GM23338 (cell line): ENCODE measurements at regions not wholly inside any gene's neighbourhood (a gene's known extent, or its start where the extent isn't known, plus 50 kb on each side); places are given as distances from the start of the nearest gene placed in this dataset.

Source experiments
- ATAC-seq: fragments of 200-7000 bp; cut with Tn5 transposase; 3 replicates; pipeline ENCODE4 v1.9.1; 2020
- DNase-seq: peaks from one replicate; pipeline ENCODE4 v3.0.0-alpha.2; 2015; ENCODE audit warnings: low spot score
- H2AFZ ChIP-seq: fragments of 200-600 bp; sonication (generic); 2 replicates; pipeline ENCODE4 v1.8.0; 2016; ENCODE audit warnings: antibody characterized with exemption, mild to moderate bottlenecking, moderate library complexity
- H3F3A ChIP-seq: fragments of 200-600 bp; sonication (generic); replicated peaks from 2 replicates; pipeline ENCODE4 v1.8.0; 2017; ENCODE audit warnings: antibody characterized with exemption, mixed run types, low read depth
- H3K27ac ChIP-seq: fragments of 200-600 bp; sonication (generic); 2 replicates; pipeline ENCODE4 v1.6.1; 2016; ENCODE audit warnings: low read depth
- H3K27me3 ChIP-seq: fragments of 200-600 bp; sonication (generic); 2 replicates; pipeline ENCODE4 v1.8.0; 2016; ENCODE audit warnings: mild to moderate bottlenecking, mixed run types, moderate library complexity; ENCODE audit not compliant: insufficient read depth
- H3K36me3 ChIP-seq: fragments of 200-600 bp; sonication (generic); 2 replicates; pipeline ENCODE4 v1.8.0; 2016; ENCODE audit warnings: mild to moderate bottlenecking; ENCODE audit not compliant: insufficient read depth
- H3K4me1 ChIP-seq: fragments of 200-600 bp; sonication (generic); 2 replicates; pipeline ENCODE4 v1.8.0; 2016; ENCODE audit warnings: mild to moderate bottlenecking, moderate library complexity; ENCODE audit not compliant: insufficient read depth
- H3K4me2 ChIP-seq: fragments of 200-600 bp; sonication (generic); 2 replicates; pipeline ENCODE4 v1.7.1; 2017; ENCODE audit warnings: mixed run types
- H3K4me3 ChIP-seq: fragments of 200-600 bp; sonication (generic); 2 replicates; pipeline ENCODE4 v1.6.1; 2016; ENCODE audit warnings: mixed run types
- H3K79me2 ChIP-seq: fragments of 200-600 bp; sonication (generic); replicated peaks from 2 replicates; pipeline ENCODE4 v1.8.0; 2017; ENCODE audit warnings: mild to moderate bottlenecking; ENCODE audit not compliant: insufficient read depth
- H3K9me2 ChIP-seq: fragments of 200-600 bp; sonication (generic); 2 replicates; pipeline ENCODE4 v1.8.0; 2017; ENCODE audit not compliant: insufficient read depth
- H4K20me1 ChIP-seq: fragments of 200-600 bp; sonication (generic); replicated peaks from 2 replicates; pipeline ENCODE4 v1.8.0; 2017; ENCODE audit warnings: mild to moderate bottlenecking; ENCODE audit not compliant: insufficient read depth
- H3K27ac Mint-ChIP-seq: 2 replicates; pipeline ENCODE4 v1.8.0; 2020; ENCODE audit warnings: inconsistent platforms, mild to moderate bottlenecking, moderate library complexity, mixed read lengths
- H3K27me3 Mint-ChIP-seq: 3 replicates; pipeline ENCODE4 v1.8.0; 2022; ENCODE audit warnings: low read depth, mild to moderate bottlenecking, moderate library complexity, mixed read lengths, inconsistent platforms; ENCODE audit not compliant: insufficient read depth, poor library complexity
- H3K36me3 Mint-ChIP-seq: 3 replicates; pipeline ENCODE4 v1.8.0; 2021; ENCODE audit warnings: low read depth, mild to moderate bottlenecking, inconsistent platforms, moderate library complexity, mixed read lengths
- H3K4me1 Mint-ChIP-seq: 3 replicates; pipeline ENCODE4 v1.8.0; 2020; ENCODE audit warnings: mild to moderate bottlenecking, inconsistent platforms, mixed read lengths
- H3K4me3 Mint-ChIP-seq: 3 replicates; pipeline ENCODE4 v1.8.0; 2021; ENCODE audit warnings: moderate library complexity, mild to moderate bottlenecking, inconsistent platforms, mixed read lengths
- H3K9me3 Mint-ChIP-seq: 3 replicates; pipeline ENCODE4 v1.8.0; 2020; ENCODE audit warnings: moderate library complexity, mild to moderate bottlenecking, inconsistent platforms, mixed read lengths
- CREB1 ChIP-seq: fragments of 250-450 bp; sonication (Bioruptor Pico); IDR thresholded peaks from 2 replicates; pipeline ENCODE4 v1.5.0; 2020; ENCODE audit warnings: low read depth, mild to moderate bottlenecking, moderate library complexity
- EZH2phosphoT487 ChIP-seq: fragments of 200-600 bp; sonication (generic); IDR thresholded peaks from one replicate; pipeline ENCODE4 v1.8.1; 2018; ENCODE audit warnings: antibody characterized with exemption; ENCODE audit not compliant: unreplicated experiment
- JUNB ChIP-seq: IDR thresholded peaks from one replicate; pipeline ENCODE4 v1.6.1; 2016; ENCODE audit warnings: antibody characterized with exemption; ENCODE audit not compliant: unreplicated experiment
- ZNF114 ChIP-seq: fragments of 250-450 bp; sonication (Bioruptor Pico); IDR thresholded peaks from 2 replicates; pipeline ENCODE4 v1.5.0; 2020; ENCODE audit warnings: mild to moderate bottlenecking, moderate library complexity
- TF ChIP-seq, protein P1 (sequence below): fragments of 250-450 bp; sonication (Bioruptor Pico); IDR thresholded peaks from 2 replicates; pipeline ENCODE4 v1.5.0; 2020; ENCODE audit warnings: mild to moderate bottlenecking, moderate library complexity
- TF ChIP-seq, protein P2 (sequence below): IDR thresholded peaks from one replicate; pipeline ENCODE4 v1.6.1; 2018; ENCODE audit warnings: antibody characterized with exemption; ENCODE audit not compliant: unreplicated experiment

DNA sequence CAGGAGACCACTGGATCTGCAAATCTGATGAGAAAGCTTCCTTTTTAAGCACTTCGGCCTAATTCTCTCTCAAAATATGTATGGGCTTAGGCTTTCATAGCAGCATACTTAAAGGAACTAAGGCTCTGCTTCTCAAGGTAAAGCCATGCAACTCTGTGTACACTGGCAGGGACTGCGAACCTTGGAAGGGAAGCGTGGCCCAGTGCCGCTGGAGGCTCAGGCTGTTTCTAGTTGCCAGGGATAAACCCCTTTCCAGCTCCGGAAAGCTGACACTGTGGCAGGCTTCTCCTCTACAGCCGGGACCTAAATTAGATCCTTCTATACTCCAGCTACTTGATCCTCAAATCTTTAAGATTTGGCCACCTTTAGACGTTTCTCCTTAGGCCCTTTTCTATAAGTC is 1091.3 kb upstream of the TENM3 start (continued):
- TF ChIP-seq, protein P1, sequence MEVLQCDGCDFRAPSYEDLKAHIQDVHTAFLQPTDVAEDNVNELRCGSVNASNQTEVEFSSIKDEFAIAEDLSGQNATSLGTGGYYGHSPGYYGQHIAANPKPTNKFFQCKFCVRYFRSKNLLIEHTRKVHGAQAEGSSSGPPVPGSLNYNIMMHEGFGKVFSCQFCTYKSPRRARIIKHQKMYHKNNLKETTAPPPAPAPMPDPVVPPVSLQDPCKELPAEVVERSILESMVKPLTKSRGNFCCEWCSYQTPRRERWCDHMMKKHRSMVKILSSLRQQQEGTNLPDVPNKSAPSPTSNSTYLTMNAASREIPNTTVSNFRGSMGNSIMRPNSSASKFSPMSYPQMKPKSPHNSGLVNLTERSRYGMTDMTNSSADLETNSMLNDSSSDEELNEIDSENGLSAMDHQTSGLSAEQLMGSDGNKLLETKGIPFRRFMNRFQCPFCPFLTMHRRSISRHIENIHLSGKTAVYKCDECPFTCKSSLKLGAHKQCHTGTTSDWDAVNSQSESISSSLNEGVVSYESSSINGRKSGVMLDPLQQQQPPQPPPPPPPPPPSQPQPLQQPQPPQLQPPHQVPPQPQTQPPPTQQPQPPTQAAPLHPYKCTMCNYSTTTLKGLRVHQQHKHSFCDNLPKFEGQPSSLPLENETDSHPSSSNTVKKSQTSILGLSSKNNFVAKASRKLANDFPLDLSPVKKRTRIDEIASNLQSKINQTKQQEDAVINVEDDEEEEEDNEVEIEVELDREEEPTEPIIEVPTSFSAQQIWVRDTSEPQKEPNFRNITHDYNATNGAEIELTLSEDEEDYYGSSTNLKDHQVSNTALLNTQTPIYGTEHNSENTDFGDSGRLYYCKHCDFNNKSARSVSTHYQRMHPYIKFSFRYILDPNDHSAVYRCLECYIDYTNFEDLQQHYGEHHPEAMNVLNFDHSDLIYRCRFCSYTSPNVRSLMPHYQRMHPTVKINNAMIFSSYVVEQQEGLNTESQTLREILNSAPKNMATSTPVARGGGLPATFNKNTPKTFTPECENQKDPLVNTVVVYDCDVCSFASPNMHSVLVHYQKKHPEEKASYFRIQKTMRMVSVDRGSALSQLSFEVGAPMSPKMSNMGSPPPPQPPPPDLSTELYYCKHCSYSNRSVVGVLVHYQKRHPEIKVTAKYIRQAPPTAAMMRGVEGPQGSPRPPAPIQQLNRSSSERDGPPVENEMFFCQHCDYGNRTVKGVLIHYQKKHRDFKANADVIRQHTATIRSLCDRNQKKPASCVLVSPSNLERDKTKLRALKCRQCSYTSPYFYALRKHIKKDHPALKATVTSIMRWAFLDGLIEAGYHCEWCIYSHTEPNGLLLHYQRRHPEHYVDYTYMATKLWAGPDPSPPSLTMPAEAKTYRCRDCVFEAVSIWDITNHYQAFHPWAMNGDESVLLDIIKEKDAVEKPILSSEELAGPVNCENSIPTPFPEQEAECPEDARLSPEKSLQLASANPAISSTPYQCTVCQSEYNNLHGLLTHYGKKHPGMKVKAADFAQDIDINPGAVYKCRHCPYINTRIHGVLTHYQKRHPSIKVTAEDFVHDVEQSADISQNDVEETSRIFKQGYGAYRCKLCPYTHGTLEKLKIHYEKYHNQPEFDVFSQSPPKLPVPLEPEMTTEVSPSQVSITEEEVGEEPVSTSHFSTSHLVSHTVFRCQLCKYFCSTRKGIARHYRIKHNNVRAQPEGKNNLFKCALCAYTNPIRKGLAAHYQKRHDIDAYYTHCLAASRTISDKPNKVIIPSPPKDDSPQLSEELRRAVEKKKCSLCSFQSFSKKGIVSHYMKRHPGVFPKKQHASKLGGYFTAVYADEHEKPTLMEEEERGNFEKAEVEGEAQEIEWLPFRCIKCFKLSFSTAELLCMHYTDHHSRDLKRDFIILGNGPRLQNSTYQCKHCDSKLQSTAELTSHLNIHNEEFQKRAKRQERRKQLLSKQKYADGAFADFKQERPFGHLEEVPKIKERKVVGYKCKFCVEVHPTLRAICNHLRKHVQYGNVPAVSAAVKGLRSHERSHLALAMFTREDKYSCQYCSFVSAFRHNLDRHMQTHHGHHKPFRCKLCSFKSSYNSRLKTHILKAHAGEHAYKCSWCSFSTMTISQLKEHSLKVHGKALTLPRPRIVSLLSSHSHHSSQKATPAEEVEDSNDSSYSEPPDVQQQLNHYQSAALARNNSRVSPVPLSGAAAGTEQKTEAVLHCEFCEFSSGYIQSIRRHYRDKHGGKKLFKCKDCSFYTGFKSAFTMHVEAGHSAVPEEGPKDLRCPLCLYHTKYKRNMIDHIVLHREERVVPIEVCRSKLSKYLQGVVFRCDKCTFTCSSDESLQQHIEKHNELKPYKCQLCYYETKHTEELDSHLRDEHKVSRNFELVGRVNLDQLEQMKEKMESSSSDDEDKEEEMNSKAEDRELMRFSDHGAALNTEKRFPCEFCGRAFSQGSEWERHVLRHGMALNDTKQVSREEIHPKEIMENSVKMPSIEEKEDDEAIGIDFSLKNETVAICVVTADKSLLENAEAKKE (CRISPR knock-in tag), result no peak

GRCh38 chr4:181157647-181158046 is 1085.6 kb upstream of the TENM3 start:
- peaks cover 19% of the 10 kb centered on the region for H3K4me1 Mint-ChIP-seq
- H3K36me3 Mint-ChIP-seq, result no peaks in the 10 kb centered on the region
- no peak overlapping the region for H3K4me3 ChIP-seq
- no peak overlapping the region for H3K4me3 Mint-ChIP-seq
- H3K36me3 ChIP-seq, result no peaks in the 10 kb centered on the region
- no peaks in the 10 kb centered on the region for H3K9me3 Mint-ChIP-seq
- no peaks in the 10 kb centered on the region; the same call in 1 of the 2 replicates for H3K4me1 ChIP-seq
- no peaks in the 10 kb centered on the region for H3F3A ChIP-seq
- no peaks in the 10 kb centered on the region; the same call in 1 of the 2 replicates for H4K20me1 ChIP-seq
- H3K27me3 Mint-ChIP-seq, result no peaks in the 10 kb centered on the region
- no peak overlapping the region for H3K27ac Mint-ChIP-seq
- H2AFZ ChIP-seq, result no peak overlapping the region
- H3K27me3 ChIP-seq, result no peaks in the 10 kb centered on the region
- H3K9me2 ChIP-seq, result no peaks in the 10 kb centered on the region
- DNase-seq, result no peak
- H3K79me2 ChIP-seq, result no peaks in the 10 kb centered on the region
- H3K4me2 ChIP-seq, result no peak overlapping the region
- no peak overlapping the region for H3K27ac ChIP-seq
- no peak for ATAC-seq
- TF ChIP-seq, protein P2, sequence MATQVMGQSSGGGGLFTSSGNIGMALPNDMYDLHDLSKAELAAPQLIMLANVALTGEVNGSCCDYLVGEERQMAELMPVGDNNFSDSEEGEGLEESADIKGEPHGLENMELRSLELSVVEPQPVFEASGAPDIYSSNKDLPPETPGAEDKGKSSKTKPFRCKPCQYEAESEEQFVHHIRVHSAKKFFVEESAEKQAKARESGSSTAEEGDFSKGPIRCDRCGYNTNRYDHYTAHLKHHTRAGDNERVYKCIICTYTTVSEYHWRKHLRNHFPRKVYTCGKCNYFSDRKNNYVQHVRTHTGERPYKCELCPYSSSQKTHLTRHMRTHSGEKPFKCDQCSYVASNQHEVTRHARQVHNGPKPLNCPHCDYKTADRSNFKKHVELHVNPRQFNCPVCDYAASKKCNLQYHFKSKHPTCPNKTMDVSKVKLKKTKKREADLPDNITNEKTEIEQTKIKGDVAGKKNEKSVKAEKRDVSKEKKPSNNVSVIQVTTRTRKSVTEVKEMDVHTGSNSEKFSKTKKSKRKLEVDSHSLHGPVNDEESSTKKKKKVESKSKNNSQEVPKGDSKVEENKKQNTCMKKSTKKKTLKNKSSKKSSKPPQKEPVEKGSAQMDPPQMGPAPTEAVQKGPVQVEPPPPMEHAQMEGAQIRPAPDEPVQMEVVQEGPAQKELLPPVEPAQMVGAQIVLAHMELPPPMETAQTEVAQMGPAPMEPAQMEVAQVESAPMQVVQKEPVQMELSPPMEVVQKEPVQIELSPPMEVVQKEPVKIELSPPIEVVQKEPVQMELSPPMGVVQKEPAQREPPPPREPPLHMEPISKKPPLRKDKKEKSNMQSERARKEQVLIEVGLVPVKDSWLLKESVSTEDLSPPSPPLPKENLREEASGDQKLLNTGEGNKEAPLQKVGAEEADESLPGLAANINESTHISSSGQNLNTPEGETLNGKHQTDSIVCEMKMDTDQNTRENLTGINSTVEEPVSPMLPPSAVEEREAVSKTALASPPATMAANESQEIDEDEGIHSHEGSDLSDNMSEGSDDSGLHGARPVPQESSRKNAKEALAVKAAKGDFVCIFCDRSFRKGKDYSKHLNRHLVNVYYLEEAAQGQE, result no peak
- TF ChIP-seq CREB1 (CRISPR knock-in tag) (no peak), JUNB (no peak), EZH2phosphoT487 (no peak), ZNF114 (no peak)
- TF ChIP-seq, protein P1 (CRISPR knock-in tag), result no peak
